GM03348 (cell line): ENCODE measurements at regions not wholly inside any gene's neighbourhood (a gene's known extent, or its start where the extent isn't known, plus 50 kb on each side); places are given as distances from the start of the nearest gene placed in this dataset.

Source experiments
- DNase-seq: peaks from one replicate; pipeline ENCODE4 v3.0.0; 2012; ENCODE audit warnings: low spot score

DNA sequence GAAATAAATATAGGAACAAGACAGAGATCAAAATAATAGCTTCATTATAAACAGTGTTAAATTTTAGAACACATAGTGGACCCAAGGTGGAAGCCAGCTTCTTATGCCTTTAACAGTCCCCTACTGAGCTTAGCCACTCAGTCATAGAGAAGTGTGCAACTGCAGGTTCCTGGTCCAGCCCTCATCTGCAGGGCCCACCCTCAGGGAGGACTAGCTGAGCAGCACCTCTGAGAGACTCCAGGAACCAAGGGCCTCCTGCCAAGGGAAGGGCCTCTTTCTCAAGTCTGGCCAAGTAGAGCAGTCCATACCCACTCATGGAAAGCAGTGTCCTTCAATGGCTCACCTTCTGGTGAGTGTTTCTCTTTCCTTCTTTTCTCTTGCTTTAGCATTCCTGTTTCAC is 173.7 kb upstream of the PRPS1L1 start:
- DNase-seq, result no peak

DNA sequence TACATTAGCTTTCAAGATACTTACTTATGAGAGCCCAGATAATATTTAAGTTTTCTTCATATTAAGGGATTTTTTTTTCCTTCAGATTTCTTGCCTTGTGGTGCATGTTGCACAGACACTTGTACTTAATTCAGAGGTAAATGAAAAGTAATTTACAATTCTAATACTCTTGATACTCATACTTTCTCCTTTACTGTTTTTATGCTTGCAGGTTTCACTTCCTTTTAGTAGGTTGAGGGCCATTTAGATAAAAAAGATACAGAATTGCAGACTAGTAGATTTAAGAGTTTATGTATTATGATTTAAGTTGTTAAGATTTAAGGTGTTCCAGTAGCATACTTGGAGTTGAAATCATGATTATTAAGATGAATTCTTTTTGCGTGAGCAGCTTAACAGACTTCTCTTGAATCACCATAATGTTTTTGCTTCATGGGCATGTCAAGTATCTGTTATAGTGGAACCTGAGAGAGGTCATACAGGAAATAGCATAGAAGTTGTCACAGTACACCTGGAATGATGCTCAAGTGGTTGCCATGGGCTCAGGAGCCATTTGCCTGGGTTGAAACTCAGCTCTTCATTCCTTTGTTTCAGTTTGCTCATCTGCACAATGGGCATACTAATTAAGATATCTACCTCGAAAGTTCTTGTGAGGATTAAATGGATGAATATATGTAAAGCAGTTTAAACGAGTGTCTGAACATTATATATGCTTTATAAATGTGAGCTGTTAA is 174.8 kb upstream of the PRPS1L1 start:
- DNase-seq, result no peak

- DNase-seq, result no peak
Measured at GRCh38 chr7:18206331-18206730, 178.7 kb upstream of the PRPS1L1 start.

- DNase-seq, result no peak
Measured at GRCh38 chr7:18208921-18209320, 181.3 kb upstream of the PRPS1L1 start.

- no peak for DNase-seq
Measured at GRCh38 chr7:18210377-18210776, 182.7 kb upstream of the PRPS1L1 start.

DNA sequence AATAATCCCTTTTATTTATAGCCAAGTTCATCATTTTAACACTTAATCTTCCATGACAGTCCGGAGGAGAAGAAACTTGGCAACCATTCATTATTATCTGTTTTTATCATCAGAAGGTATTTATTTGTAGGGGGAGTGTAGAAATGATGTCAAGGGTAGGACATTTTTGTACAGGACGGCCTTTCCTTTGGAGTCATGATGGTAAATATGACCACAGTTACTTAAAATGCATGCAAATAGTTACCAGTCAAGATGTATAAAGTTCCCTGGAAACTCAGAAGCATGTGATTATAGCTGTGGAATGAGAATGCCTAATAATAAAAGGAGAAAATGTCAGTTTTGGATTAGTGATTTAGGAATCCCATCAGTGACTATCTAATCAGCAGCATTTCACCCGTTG is 183.1 kb upstream of the PRPS1L1 start:
- DNase-seq, result no peak

- no peak for DNase-seq
Measured at GRCh38 chr7:18212308-18212707, 184.7 kb upstream of the PRPS1L1 start.

GRCh38 chr7:18212758-18213157 is 185.1 kb upstream of the PRPS1L1 start:
- peak; percentile 59 for DNase-seq

DNA sequence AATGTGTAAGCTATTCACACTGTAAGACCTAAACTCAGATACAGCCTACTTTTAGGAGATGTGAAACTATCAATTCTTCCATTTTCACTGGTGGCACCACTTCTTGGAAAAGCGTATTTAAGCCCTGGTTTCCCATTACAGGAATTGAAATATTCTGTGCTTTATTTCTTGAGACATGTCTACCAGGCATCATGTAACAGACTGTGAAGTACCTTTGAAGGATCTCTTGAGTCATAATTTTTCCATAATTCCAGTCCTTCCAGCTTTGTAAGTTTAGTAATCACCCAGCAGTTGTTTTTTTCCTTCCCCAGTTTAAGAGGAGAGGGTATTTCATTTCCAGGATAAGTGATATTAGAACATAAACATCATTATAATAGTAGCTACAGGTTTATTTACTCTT is 186.0 kb upstream of the PRPS1L1 start:
- DNase-seq, result no peak

DNA sequence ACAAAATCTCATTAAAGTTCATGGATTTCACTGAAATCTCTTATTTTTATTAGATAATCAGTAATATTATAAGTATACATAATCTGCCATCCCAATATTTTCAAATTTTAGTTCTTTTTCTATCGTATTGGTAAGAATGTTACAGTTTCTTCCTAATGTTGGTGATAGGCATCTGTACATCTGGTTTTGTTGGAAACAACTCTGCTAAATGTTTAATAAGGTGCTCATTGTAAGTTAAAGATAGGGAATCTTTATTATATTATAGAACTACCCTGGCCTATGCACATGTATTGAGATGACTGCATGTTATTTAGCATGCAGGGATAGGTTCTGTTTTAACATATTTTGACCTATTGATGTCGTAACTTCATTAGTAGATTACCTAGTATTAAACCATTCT is 188.6 kb upstream of the PRPS1L1 start:
- no peak for DNase-seq

DNA sequence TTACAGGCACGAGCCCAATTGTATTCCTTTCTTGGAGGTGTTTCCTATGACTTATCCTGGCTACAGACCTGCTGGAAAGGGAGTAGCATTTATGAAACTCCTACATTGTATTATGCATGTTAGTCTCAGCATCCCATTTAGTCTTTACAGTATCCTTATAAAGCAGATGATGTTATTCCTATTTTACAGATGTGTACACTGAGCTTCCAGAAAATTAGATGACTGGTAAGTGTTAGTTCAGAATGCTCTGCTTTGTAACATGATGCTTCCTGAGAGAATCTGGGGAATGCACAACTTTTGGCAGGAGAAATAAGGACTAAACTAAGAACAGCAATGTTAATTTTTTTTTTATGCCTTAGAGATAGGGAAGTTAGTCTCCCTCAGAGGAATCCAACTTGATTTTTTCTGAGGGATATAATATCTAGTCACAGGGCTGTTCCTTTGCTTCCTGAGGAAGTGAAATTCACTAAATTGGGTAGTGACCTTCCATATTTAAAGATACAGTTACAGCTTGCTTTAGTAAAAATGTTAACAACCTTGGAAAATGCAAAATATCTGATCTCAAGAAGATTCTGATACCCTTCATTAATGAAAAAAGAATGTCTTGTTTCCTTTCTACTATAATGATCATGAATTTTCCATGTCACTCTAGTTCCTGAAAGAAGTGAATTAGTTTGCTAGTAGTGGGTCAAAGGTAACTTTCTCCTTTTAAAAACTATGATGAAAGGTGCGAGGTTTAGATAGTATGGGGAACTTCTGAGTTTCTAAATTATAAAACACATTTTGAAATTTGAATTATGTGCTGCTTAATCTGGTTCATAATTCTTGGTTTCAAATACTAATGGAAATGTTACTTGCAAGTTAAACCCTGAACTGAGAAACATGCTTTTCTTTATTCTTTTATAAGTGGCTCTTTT is 194.0 kb upstream of the PRPS1L1 start:
- peak; percentile 32 for DNase-seq

DNA sequence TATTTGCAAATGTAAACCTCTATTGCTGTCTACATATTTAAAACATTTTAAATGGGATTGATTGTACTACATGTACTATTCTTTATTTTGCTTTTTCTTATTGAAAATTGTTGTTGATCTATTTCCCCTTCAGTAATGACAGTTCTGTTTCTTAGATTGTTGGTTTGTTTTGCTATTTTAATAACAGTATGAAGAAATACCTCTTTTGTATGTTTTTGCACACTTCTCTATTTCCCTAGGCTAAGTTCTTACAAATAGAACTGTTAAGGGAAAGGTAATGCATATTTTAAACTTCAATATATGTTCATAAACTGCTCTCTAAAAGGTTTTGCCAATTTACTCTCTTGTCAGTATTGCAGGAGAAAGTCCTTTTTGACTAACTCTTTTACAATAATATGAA is 195.0 kb upstream of the PRPS1L1 start:
- no peak for DNase-seq

GRCh38 chr7:18224138-18224537 is 196.5 kb upstream of the PRPS1L1 start:
- no peak for DNase-seq

- DNase-seq, result no peak
Measured at GRCh38 chr7:18225067-18225466, 197.4 kb upstream of the PRPS1L1 start.

- DNase-seq, result no peak
Measured at GRCh38 chr7:18226598-18226997, 199.0 kb upstream of the PRPS1L1 start.

- DNase-seq, result no peak
Measured at GRCh38 chr7:18228686-18229085, 201.0 kb upstream of the PRPS1L1 start.

- no peak for DNase-seq
Measured at GRCh38 chr7:18230271-18230670, 202.6 kb upstream of the PRPS1L1 start.

DNA sequence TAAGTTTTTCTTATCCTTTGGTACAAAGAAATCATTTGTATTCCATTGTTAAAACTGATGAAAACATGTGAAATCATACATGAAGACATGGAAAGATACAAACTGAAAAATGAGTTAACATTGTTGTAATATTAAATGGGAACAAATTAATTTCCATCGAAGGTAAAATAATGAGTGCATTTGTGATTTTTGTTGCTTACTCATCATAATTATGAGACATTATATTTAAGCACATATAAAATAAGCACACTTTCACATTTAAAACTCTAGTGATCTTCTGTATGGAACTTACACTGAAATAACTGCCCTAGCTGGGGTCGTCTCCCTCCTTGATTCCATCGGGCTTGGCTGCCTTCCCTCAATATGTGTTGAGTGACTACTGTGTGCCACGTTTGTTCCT is 204.2 kb upstream of the PRPS1L1 start:
- no peak for DNase-seq

DNA sequence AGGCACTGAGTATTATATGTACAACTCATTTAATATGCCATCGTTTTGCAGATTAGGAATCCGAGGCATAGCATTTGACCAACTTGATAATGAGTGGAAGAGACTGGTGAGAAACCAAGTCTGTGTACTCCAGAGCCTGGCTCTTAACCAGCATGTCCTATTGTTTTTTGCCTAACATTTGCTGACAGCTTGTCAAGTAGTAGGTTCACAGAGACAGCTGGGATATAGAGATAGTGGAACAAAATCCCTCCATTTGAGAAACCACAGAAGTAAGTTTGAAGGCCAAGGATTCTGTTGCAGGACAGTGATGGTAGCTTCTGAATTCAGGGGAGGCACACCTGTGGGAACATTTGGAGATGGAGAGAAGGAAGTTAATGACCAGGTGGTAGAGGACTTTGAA is 206.9 kb upstream of the PRPS1L1 start:
- no peak for DNase-seq

DNA sequence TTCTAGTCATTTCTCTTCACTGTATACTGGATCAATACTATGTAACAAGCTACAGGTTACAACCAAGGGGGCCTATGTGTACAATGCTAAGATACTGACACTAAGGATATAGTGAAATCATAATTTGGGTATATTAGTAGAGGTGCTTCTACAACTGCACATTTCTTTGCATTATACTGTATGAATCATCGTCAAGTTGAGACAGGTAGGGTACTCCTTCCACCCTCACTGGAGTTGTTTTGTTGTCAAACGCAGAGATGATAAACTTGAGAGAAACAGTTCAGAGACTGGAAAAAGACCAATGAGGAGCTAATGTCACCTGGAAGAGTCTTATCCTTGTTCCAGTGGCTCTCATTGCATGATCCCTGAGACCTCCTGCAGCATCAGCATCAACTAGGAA is 208.2 kb upstream of the PRPS1L1 start:
- DNase-seq, result no peak

DNA sequence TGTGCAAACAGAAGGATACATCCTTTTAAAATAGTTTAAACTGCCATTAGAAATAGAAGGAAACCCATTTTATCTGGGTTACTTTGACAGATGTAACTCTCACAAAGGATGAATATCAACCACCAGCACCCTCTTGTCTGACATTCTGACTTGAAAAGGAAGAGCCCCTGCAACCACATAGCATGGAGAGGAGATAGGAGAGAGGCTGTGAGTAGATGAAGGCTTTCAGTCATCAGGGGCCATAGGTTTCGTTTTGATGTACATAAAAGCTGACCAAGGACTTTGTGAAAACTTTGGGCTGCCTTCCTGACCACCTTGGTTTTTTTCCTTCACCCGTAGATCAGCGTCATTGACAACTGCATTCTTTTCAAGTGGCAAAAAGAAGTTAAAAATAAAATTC is 211.6 kb upstream of the PRPS1L1 start:
- no peak for DNase-seq

GRCh38 chr7:18241543-18242231 is 214.0 kb upstream of the PRPS1L1 start:
- no peak for DNase-seq

DNA sequence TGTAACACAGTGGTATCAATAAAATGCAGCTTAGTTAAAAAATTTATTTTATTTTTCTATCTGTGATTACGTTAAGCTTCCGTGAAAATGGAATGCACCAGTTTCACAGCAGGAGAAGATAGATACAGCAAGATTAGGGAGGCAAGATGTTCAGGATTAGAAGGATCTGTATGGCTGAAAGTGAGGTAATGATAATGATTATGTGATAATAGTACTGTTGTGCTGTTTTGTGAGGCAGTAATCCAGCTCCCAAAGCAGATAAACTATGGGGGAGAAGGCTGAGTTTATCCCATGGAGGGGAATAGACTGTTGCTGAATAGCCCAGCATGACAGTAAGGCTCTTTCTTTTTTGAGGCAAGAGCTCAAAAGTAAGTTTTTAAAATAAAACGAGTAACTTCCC is 216.1 kb upstream of the PRPS1L1 start:
- DNase-seq, result no peak
